Fibroblast of peridontal ligament (primary cell): ENCODE measurements at regions not wholly inside any gene's neighbourhood (a gene's known extent, or its start where the extent isn't known, plus 50 kb on each side); places are given as distances from the start of the nearest gene placed in this dataset.
A peak's percentile ranks its signal among the peaks of the same experiment; 100 is the strongest.
"Not testable (repeated sequence)": the region's sequence is repeated elsewhere in the genome, so short reads cannot be mapped to it uniquely, and the experiment has no call there.

Source experiments
- DNase-seq: peaks from one replicate; pipeline ENCODE4 v3.0.0-alpha.2; 2010; ENCODE audit errors: extremely low read depth

- no peak for DNase-seq
Observed at GRCh38 chrX:40530509-40530908, 50.3 kb upstream of the ATP6AP2 start.

- DNase-seq, result no peak
Observed at GRCh38 chrX:40527543-40527942, 53.2 kb upstream of the ATP6AP2 start.

GRCh38 chrX:40526412-40526811 is 54.4 kb upstream of the ATP6AP2 start:
- DNase-seq, result no peak

- not testable (repeated sequence) for DNase-seq
Observed at GRCh38 chrX:40525901-40526300, 54.9 kb upstream of the ATP6AP2 start.

- no peak for DNase-seq
Observed at GRCh38 chrX:40524423-40524822, 56.3 kb upstream of the ATP6AP2 start.

GRCh38 chrX:40523852-40524251 is 56.9 kb upstream of the ATP6AP2 start:
- DNase-seq, result no peak

- DNase-seq, result no peak
Observed at GRCh38 chrX:40521868-40522450, 58.8 kb upstream of the ATP6AP2 start.

GRCh38 chrX:40514376-40514775 is 66.4 kb upstream of the ATP6AP2 start:
- no peak for DNase-seq

GRCh38 chrX:40513835-40514234 is 66.9 kb upstream of the ATP6AP2 start:
- no peak for DNase-seq

- DNase-seq, result no peak
Observed at GRCh38 chrX:40513012-40513411, 67.8 kb upstream of the ATP6AP2 start.

- no peak for DNase-seq
Observed at GRCh38 chrX:40511258-40511657, 69.5 kb upstream of the ATP6AP2 start.

- DNase-seq, result no peak
Observed at GRCh38 chrX:40508560-40508959, 72.2 kb upstream of the ATP6AP2 start.

- DNase-seq, result no peak
Observed at GRCh38 chrX:40506201-40506985, 74.4 kb upstream of the ATP6AP2 start.

- peak; percentile 76 for DNase-seq
Observed at GRCh38 chrX:40504801-40505605, 75.8 kb upstream of the ATP6AP2 start.

GRCh38 chrX:40503094-40503493 is 77.7 kb upstream of the ATP6AP2 start:
- DNase-seq, result no peak

- DNase-seq, result no peak
Observed at GRCh38 chrX:40502688-40503087, 78.1 kb upstream of the ATP6AP2 start.

- DNase-seq, result no peak
Observed at GRCh38 chrX:40501164-40501855, 79.5 kb upstream of the ATP6AP2 start.

- no peak for DNase-seq
Observed at GRCh38 chrX:40496728-40497127, 84.0 kb upstream of the ATP6AP2 start.

GRCh38 chrX:40495659-40496058 is 85.1 kb upstream of the ATP6AP2 start:
- no peak for DNase-seq

GRCh38 chrX:40494005-40494404 is 86.8 kb upstream of the ATP6AP2 start:
- no peak for DNase-seq

- no peak for DNase-seq
Observed at GRCh38 chrX:40488296-40488695, 92.5 kb upstream of the ATP6AP2 start.

- DNase-seq, result no peak
Observed at GRCh38 chrX:40485973-40486372, 94.8 kb upstream of the ATP6AP2 start.
